T-helper 22 cell (primary cell): ENCODE measurements at regions not wholly inside any gene's neighbourhood (a gene's known extent, or its start where the extent isn't known, plus 50 kb on each side); places are given as distances from the start of the nearest gene placed in this dataset.

ENCODE experiments used
- DNase-seq: peaks from one replicate; pipeline ENCODE4 v3.0.0-alpha.2; 2020; ENCODE audit warnings: low read depth

DNA sequence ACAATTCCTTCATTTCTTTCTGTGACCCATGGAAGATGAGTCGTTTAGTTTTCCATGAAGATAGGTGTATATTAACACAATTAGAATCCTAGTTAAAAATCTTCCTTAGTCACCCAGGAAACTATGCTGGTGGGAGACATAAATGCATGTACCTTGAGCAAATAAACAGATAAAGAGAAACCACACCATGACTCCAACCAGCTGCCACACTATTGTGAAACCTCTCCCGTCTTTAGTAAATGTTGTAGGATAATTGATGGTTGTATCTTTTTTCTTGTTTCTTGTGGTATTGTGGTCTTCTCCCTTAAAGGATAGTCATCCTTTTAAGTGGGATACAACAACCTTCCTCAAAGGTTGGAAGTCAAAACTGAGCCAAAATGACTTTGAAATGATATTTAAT lies 103.8 kb upstream of the LEF1 start:
- DNase-seq = no peak

DNA sequence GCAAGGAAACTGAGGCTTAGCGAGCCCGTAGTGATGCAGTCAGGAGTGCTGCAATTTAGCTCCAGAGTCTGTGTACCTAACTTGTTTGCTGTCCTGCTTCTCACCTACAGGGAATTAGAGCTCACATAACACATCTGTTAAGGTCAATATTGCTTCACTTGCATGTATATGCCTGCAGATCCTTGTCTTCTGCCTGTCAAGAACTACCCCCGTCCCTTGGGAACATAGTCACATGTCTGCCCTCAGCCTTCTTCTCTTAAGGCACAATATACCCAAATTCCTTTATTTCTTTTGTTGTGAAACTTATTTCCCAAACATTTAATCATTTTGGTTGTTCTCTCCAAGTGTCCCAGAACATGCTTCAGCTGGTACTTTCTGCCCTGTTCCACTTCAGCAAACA lies 103.3 kb upstream of the LEF1 start:
- DNase-seq = no peak

DNA sequence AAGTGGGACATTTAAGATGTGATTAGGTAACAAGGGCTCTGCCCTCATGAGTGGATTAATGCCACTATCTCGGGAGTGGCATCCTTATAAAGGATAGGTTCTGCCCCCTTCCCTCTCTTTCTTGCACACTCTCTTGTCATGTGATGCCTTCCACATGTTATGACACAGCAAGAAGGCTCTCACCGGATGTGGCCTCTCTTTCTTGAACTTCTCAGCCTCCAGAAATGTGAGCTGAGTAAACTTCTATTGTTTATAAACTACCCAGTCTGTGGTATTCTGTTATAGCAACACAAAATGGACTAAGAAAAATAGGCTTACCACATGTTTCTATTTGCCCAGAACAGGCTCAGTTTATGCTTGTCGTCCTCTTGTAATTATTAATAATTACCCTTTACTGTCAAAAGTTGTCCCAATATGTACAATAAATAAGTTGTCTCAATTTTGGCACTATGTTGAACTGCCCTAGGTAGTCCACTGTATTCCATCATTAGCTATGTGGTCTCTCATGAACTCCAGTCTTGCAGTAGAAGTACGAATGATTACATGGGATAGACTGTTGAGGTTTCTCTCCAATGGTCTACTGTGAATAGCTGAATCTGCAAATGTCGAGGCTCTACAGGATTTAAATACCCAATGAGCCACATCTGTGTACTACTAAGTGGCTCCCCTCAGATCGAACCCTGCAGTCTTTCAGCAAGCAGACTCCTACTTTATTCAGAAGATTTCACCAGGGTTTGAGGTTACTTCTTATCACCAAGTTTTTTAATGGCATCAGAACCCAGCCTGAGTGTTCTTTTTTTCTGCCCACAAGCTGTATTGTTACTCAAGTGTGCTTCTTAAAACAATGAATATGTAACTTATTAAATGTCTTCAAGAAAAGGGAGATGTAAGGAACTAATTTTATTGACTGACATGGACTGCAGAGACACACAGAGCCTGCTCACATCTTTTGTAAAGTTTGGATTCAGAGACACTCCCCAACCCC lies 102.0 kb upstream of the LEF1 start:
- no peak for DNase-seq

GRCh38 chr4:108264693-108265092 lies 96.0 kb upstream of the LEF1 start:
- no peak for DNase-seq

DNA sequence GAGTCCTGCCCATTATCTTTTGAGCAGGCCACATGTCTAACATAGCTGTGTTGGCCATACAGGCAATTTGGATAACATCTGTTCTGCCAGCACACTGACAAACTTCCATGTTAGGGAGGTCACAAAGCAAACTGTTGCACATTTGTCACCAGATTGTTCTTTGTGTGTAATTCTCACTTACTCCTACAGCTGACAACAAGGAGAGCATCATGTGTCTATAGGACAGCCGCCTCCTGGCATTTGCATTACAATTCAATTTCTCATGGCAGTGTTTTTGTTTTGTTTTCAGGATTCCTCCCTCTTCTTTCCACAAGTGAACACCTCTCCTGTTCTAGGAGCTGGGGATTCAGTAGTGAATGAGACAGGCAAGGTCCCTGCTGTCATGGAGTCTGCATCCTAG lies 94.3 kb upstream of the LEF1 start:
- DNase-seq = no peak

- no peak for DNase-seq
These were observed 92.3 kb upstream of the LEF1 start for GRCh38 chr4:108261026-108261425.

DNA sequence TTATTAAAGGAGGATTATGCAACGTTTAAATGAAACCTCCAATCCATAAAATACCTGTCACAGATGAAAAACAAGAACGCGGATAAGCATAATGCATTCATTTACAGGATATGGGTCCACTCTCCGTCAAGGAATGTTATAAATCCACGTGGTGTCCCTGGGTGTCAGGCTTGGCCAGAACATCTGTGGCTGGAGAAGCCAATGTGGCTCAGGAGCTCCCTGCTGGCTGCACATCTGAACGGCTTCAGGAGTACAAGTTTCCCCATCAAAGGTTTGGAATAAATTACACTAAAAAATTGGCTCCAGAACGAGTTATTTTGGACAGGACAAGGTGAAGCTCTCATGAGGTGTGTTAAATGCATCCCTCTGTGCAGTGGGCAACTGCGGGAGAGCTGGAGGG lies 87.8 kb upstream of the LEF1 start:
- DNase-seq = no peak

DNA sequence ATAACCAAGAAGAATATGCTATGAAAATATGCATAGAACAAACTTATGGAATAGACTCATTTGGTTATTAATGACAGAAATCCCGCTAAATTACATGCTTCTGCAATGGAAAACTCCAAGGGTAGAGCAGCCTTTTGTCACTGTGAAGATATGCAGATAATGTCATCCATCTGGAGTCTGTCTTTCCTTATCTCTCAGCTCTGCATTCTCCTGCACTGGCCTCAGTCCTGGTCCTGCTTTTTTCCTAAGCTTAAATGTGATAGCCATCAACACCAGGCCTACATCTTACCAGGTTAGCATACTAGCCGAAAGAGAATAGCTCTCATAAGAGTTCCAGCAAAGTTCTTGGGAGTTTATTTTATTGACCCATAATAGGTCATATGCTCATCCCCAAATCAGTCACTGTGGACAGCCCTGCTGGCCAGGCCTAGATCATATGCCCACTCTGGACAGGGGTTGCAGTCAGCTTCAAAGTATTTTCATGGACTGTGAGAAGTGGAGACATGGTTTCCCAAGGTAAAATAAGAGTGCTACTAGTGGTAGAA lies 86.5 kb upstream of the LEF1 start:
- DNase-seq = no peak

DNA sequence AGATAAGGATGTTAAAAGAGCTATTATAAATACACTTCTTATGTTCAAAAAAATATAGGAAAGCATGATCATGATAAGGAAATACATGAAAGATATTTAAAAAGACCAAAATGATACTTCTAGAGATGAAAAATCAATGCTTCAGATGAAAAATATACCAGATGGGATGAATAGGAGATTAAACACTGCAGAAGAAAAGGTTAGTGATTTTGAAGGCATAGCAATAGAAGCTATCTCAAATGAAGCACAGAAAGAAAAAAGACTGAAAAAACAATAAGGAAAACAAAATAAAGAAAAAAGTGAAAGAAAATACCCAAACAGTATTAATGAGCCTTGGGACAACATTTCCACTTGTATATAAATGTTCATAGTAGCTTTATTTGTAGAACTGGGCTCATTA lies 80.7 kb upstream of the LEF1 start:
- no peak for DNase-seq

DNA sequence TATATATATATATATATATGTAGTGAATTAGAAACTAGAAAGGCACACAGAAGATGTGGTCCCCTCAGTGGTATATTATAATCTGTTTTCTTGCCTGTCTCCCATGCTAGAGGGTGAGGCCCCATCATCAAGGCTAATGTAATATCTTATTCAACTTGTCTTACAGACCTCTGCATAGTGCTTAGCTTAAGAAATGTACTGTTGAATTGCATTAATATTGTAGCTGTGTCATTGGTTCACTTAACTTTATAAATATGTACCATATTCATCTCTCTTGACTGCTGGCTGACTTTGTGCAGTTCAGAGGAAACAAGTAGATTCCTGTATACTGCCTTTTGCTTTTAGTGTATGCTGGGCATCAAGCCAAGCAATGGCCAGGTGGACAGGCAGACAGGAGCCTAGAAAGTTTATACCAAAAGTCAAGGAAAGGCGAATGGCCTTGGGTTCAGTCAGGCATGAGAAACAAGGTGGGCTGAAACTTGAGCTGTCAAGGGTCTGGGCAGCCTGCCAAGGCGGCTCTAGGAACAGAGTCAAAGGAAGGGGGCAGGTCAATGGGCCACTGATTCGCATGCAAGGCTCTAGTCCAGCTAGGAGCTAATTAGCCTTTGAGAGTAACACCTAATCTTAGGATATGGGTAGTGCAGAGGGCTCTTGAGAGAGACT lies 78.8 kb upstream of the LEF1 start:
- DNase-seq = no peak

- DNase-seq = no peak
These were observed 75.9 kb upstream of the LEF1 start for GRCh38 chr4:108244606-108245005.

DNA sequence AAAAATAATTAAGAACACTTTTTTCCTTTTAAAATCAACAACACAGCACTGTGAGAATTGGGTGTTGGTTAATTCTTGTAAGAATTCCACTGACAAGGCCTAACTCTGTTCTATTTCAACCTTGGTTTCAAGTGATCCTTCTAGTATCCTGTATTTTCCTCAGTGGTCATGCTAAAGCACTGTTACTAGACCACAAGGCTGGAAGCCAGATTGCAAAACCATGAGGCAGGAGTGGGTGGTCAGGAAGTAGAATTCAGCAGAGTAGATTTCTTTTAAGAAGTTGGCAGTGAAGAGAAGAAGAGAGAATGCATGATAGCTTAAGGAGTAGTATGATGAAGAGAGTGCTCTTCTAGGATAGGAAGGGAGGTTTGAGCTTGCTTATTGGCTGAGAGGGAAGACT lies 71.6 kb upstream of the LEF1 start:
- no peak for DNase-seq

GRCh38 chr4:108237693-108238092 lies 69.0 kb upstream of the LEF1 start:
- no peak for DNase-seq

- DNase-seq = no peak
These were observed 67.5 kb upstream of the LEF1 start for GRCh38 chr4:108236264-108236663.

- DNase-seq = no peak
These were observed 59.2 kb upstream of the LEF1 start for GRCh38 chr4:108227923-108228322.

- no peak for DNase-seq
These were observed 55.9 kb upstream of the LEF1 start for GRCh38 chr4:108224611-108225053.

DNA sequence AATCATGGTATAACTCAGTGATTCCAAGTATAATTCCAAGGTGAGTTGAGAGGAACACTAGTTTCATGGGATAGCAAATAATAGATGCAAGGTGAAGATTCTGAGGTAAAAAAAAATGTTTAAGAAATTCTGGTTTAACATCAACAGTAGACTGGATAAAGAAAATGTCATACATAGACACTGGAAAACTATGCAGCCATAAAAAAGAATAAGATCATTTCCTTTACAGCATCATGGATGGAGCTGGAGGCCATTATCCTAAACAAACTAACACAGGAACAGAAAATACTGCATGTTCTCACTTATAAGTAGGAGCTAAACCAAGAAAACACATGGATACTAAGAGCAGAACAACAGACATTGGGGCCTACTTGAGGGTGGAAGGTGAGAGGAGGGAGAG lies 54.6 kb upstream of the LEF1 start:
- DNase-seq = no peak

DNA sequence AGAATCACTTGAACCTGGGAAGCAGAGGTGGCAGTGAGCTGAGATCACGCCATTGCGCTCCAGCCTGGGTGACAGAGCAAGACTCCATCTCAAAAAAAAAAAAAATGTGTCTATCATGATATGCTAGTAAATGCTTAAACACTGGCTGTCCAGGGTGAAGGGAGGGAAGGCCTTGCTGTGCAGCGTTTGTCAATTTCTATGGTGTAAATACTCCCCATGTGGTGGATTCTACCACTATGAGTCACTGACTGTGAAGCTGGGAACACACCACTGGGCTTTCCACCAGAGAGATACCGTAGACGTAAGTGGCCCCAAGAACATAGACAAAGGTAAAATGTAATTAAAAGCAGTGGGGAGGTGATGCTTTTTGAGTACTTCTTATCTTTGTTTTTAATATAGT lies 51.3 kb upstream of the LEF1 start:
- no peak for DNase-seq
